C4-2B (cell line): ENCODE measurements at regions not wholly inside any gene's neighbourhood (a gene's known extent, or its start where the extent isn't known, plus 50 kb on each side); places are given as distances from the start of the nearest gene placed in this dataset.

Source experiments
- H3K27ac ChIP-seq: fragments of 450-650 bp; 2 replicates; pipeline ENCODE4 v1.5.1; 2017
- ZFX ChIP-seq: fragments of 450-650 bp; IDR thresholded peaks from 2 replicates; pipeline ENCODE4 v1.6.1; 2017
- TF ChIP-seq, protein P1 (sequence below): fragments of 450-650 bp; conservative IDR thresholded peaks from 2 replicates; pipeline ENCODE4 v1.5.1; 2017; ENCODE audit warnings: mild to moderate bottlenecking

DNA sequence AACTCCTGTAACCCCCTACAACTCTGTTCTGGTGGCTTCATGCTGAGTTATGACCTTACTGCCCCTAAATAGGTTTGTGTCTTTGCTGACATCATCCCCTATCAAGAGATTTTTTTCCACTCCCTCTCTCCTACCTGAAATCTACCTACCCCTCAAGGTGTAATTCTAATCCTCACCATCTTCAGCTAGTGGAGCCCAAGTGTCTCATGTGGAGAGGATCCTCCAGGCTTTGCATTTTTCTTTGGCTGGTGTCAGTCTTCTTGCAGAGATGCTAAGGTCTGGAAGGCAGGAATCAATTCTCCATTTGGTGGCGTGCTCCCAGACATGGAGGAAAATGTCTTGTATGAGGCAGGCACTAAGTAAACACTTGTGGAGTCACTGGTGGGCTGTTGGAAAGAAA is 74.8 kb upstream of the PRMT8 start:
- TF ChIP-seq ZFX: no peak
- H3K27ac ChIP-seq: no peak overlapping the region

DNA sequence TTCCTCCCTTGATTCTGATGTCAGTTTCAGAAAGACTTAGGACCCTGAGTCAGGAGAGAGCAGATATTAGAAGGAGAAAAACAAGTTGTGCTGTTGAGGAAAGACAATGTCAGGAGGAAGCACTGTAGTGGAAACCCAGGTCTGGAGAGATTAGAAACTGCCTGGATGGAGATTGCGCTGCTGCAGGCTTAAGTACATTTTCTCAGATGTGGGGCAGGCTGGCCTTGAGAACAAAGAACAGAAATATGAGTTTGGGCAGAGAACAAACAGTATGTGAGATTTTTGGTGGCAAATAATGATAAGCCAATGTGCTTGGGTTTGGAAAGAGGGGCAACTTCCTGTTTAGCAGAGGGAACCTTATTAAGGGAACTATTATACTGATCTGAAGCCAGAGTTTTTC is 74.3 kb upstream of the PRMT8 start:
- no peak overlapping the region for H3K27ac ChIP-seq
- no peak for TF ChIP-seq ZFX
- TF ChIP-seq, protein P1, sequence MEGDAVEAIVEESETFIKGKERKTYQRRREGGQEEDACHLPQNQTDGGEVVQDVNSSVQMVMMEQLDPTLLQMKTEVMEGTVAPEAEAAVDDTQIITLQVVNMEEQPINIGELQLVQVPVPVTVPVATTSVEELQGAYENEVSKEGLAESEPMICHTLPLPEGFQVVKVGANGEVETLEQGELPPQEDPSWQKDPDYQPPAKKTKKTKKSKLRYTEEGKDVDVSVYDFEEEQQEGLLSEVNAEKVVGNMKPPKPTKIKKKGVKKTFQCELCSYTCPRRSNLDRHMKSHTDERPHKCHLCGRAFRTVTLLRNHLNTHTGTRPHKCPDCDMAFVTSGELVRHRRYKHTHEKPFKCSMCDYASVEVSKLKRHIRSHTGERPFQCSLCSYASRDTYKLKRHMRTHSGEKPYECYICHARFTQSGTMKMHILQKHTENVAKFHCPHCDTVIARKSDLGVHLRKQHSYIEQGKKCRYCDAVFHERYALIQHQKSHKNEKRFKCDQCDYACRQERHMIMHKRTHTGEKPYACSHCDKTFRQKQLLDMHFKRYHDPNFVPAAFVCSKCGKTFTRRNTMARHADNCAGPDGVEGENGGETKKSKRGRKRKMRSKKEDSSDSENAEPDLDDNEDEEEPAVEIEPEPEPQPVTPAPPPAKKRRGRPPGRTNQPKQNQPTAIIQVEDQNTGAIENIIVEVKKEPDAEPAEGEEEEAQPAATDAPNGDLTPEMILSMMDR: no peak

DNA sequence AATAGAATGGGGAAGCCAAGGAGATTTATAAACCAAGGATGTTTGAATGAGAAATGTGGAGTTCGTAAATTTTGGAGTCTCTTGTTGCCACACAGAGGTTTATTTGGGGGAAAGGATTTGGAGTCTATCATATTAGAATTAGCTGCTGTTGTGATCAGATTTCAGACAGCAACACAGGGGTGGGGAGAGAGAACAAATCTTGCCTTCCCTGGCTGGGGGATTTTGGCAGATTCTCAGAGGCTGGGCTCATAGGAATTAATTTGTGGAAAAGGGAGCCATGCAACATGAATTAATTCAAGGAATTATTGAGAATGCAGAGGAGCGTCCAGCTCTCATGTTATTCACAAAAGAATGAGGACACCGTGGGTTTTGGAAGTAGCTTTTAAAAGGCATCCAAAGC is 73.9 kb upstream of the PRMT8 start:
- no peak for TF ChIP-seq ZFX
- TF ChIP-seq, protein P1: no peak

DNA sequence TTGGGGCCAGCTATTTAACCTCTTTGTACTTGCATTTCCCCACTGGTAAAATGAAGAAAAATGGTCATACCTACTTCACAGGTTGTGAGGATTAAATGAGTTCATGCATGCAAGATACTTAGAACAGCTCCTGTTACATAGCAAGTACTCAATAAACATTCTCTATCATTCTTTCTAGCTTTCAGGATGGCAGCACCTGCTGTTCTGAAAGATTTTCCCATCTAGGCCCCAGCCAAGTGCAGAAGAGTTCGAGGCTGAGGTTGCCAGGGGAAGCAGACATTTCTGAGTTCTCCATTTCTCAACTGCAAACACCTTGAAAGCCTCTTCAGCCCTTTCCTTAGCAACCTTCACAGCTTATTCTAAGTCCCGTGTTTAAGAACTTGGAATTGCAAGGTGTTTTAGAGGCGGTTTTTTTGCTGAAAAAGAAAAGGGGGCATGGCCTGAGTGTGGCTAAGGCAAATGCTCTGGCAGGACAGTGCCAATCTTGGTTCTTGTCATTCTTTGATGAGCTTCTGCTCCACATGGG is 73.0 kb upstream of the PRMT8 start:
- H3K27ac ChIP-seq: no peak overlapping the region
- no peak for TF ChIP-seq ZFX
- TF ChIP-seq, protein P1: no peak

More for the DNA sequence above, 73.9 kb upstream of the PRMT8 start:
- no peak overlapping the region for H3K27ac ChIP-seq

DNA sequence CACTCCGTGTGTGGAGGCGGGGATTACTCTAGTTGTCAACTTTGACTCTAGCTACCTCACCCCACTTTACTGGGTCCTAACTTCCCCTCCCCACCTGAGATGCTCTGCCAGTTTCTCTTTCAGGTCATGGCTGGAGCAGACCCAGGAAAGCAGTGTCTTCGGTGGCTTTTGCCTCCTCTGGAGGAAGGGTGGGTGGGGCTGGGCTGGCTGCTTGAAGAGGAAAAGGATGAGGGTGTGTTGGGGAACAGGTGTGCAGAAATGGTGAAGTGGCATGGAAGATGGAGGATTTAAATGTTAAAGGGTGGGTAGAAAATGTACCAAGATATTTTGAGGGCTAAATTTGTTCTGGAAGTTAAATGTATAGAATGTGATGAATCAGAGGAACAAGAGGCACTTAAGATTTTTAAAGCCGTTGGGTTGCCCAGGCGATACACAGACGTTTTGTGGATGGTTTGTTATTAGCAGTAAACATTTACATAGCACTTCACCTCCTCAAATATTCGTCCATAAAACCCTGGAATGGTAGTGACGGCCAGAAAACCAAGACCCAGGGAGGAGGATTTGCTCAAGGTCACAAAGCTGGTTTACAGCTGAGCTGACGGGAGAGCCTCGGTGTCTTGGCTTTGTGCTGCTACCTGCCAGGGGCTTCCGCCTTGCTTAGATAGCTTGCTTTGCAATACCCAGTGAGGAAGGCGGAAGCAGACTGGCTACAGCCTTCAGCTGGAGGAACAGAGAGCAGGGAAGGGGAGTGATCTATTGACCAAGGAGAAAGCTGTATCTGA is 72.2 kb upstream of the PRMT8 start:
- no peak for TF ChIP-seq ZFX
- TF ChIP-seq, protein P1: no peak
- H3K27ac ChIP-seq: no peak overlapping the region

DNA sequence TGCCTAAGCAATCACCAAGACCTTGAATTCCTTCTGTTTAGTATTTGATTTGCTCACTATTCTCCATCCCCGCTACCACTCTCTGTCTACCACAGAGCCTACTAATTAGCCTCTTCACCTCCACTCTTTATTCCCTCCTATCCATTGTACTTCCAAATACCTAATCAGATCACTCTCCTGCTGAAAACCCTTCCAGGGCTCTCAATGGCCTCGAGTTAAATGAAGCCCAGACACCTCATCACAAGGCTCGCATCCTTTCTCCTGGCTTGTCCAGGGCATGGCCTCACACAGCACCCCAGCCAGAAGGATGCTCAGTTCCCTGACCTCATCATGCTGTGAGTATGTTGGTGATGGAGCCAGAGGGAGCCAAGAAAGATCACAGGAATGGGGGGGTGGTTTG is 71.4 kb upstream of the PRMT8 start:
- TF ChIP-seq, protein P1: no peak
- no peak for TF ChIP-seq ZFX
- no peak overlapping the region for H3K27ac ChIP-seq

DNA sequence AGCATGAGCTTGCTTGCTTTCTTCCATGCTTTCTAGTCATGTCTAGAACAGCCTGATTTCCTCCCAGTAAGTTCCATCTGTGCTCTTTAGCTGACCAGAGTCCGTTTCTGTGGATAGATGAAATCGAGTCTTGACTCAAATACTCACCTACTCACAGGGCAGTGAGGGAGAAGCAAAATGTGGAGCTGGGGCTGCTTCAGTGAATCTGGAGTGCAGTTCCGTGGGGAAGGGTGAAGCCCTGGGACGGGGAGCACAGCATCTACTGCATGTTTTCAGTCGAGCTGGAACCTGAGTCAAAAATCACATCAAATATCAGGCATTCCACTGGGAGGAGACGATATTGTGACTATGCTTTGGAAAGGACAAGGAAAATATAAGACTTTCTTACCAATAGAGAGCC is 70.3 kb upstream of the PRMT8 start:
- TF ChIP-seq, protein P1: no peak
- TF ChIP-seq ZFX: no peak

More for the DNA sequence above, 70.3 kb upstream of the PRMT8 start:
- no peak overlapping the region for H3K27ac ChIP-seq
